ENCODE measurements at regions not wholly inside any gene's neighbourhood (a gene's known extent, or its start where the extent isn't known, plus 50 kb on each side); places are given as distances from the start of the nearest gene placed in this dataset.
"Not testable (repeated sequence)": the region's sequence is repeated elsewhere in the genome, so short reads cannot be mapped to it uniquely, and the experiment has no call there.

- DNase-seq (ENCODE audit: low spot score): no peak
- intact Hi-C loops (cut with micrococcal nuclease): no loop called here
- Mint-ChIP-seq H3K9me3 (no peaks in the 10 kb centered on the region), H3K4me1 (ENCODE audit: low read depth) (no peaks in the 10 kb centered on the region), H3K27me3 (ENCODE audit: low read depth) (no peaks in the 10 kb centered on the region), H3K27ac (no peak overlapping the region), H3K36me3 (ENCODE audit: low read depth) (no peaks in the 10 kb centered on the region), H3K4me3 (ENCODE audit: low read depth) (no peak overlapping the region)
These were observed 757.5 kb upstream of the TMEFF2 start for GRCh38 chr2:192952245-192952644.

GRCh38 chr2:192948316-192948715, 753.6 kb upstream of the TMEFF2 start:
- Mint-ChIP-seq H3K36me3 (ENCODE audit: low read depth) (no peaks in the 10 kb centered on the region), H3K4me1 (ENCODE audit: low read depth) (no peaks in the 10 kb centered on the region), H3K9me3 (no peaks in the 10 kb centered on the region), H3K4me3 (ENCODE audit: low read depth) (no peak overlapping the region), H3K27me3 (ENCODE audit: low read depth) (no peaks in the 10 kb centered on the region), H3K27ac (no peak overlapping the region)
- DNase-seq (ENCODE audit: low spot score): no peak
- intact Hi-C loops (cut with micrococcal nuclease): no loop called here

GRCh38 chr2:192947352-192947751, 752.6 kb upstream of the TMEFF2 start:
- H3K4me1 Mint-ChIP-seq (ENCODE audit: low read depth): no peaks in the 10 kb centered on the region
- H3K36me3 Mint-ChIP-seq (ENCODE audit: low read depth): no peaks in the 10 kb centered on the region
- no peaks in the 10 kb centered on the region for H3K9me3 Mint-ChIP-seq
- H3K27ac Mint-ChIP-seq: no peak overlapping the region
- no peak overlapping the region for H3K4me3 Mint-ChIP-seq (ENCODE audit: low read depth)
- H3K27me3 Mint-ChIP-seq (ENCODE audit: low read depth): no peaks in the 10 kb centered on the region
- no peak for DNase-seq (ENCODE audit: low spot score)
- intact Hi-C loops (cut with micrococcal nuclease): no loop called here

GRCh38 chr2:192940767-192941166, 746.0 kb upstream of the TMEFF2 start:
- no peak for DNase-seq (ENCODE audit: low spot score)
- Mint-ChIP-seq H3K27ac (no peak overlapping the region), H3K9me3 (no peaks in the 10 kb centered on the region), H3K36me3 (ENCODE audit: low read depth) (no peaks in the 10 kb centered on the region), H3K4me1 (ENCODE audit: low read depth) (no peaks in the 10 kb centered on the region), H3K27me3 (ENCODE audit: low read depth) (no peaks in the 10 kb centered on the region), H3K4me3 (ENCODE audit: low read depth) (no peak overlapping the region)
- intact Hi-C loops (cut with micrococcal nuclease): no loop called here

GRCh38 chr2:192932376-192932775, 737.6 kb upstream of the TMEFF2 start:
- DNase-seq (ENCODE audit: low spot score): no peak
- intact Hi-C loops (cut with micrococcal nuclease): no loop called here
- Mint-ChIP-seq H3K4me1 (ENCODE audit: low read depth) (no peaks in the 10 kb centered on the region), H3K4me3 (ENCODE audit: low read depth) (no peak overlapping the region), H3K27ac (no peak overlapping the region), H3K9me3 (no peaks in the 10 kb centered on the region), H3K27me3 (ENCODE audit: low read depth) (no peaks in the 10 kb centered on the region), H3K36me3 (ENCODE audit: low read depth) (no peaks in the 10 kb centered on the region)

GRCh38 chr2:192921631-192922030, 726.9 kb upstream of the TMEFF2 start:
- intact Hi-C loops (cut with micrococcal nuclease): not testable (repeated sequence)

GRCh38 chr2:192901446-192901845, 706.7 kb upstream of the TMEFF2 start:
- no peaks in the 10 kb centered on the region for H3K4me1 Mint-ChIP-seq (ENCODE audit: low read depth)
- intact Hi-C loops (cut with micrococcal nuclease): no loop called here
- DNase-seq (ENCODE audit: low spot score): no peak
- H3K9me3 Mint-ChIP-seq: no peaks in the 10 kb centered on the region
- H3K27ac Mint-ChIP-seq: no peak overlapping the region
- no peak overlapping the region for H3K4me3 Mint-ChIP-seq (ENCODE audit: low read depth)
- H3K27me3 Mint-ChIP-seq (ENCODE audit: low read depth): no peaks in the 10 kb centered on the region
- H3K36me3 Mint-ChIP-seq (ENCODE audit: low read depth): no peaks in the 10 kb centered on the region

More at GRCh38 chr2:192921631-192922030, 726.9 kb upstream of the TMEFF2 start:
- H3K27me3 Mint-ChIP-seq (ENCODE audit: low read depth); H3K4me1 Mint-ChIP-seq (ENCODE audit: low read depth); H3K36me3 Mint-ChIP-seq (ENCODE audit: low read depth); H3K4me3 Mint-ChIP-seq (ENCODE audit: low read depth); DNase-seq (ENCODE audit: low spot score); H3K27ac Mint-ChIP-seq; H3K9me3 Mint-ChIP-seq: not testable (repeated sequence)

GRCh38 chr2:192899466-192899865, 704.7 kb upstream of the TMEFF2 start:
- intact Hi-C loops (cut with micrococcal nuclease): no loop called here
- no peaks in the 10 kb centered on the region for H3K27me3 Mint-ChIP-seq (ENCODE audit: low read depth)
- H3K4me3 Mint-ChIP-seq (ENCODE audit: low read depth): no peak overlapping the region
- H3K4me1 Mint-ChIP-seq (ENCODE audit: low read depth): no peaks in the 10 kb centered on the region
- H3K36me3 Mint-ChIP-seq (ENCODE audit: low read depth): no peaks in the 10 kb centered on the region
- no peak overlapping the region for H3K27ac Mint-ChIP-seq
- no peaks in the 10 kb centered on the region for H3K9me3 Mint-ChIP-seq
- DNase-seq (ENCODE audit: low spot score): no peak

GRCh38 chr2:192893976-192894375, 699.2 kb upstream of the TMEFF2 start:
- DNase-seq (ENCODE audit: low spot score); intact Hi-C loops (cut with micrococcal nuclease); H3K4me1 Mint-ChIP-seq (ENCODE audit: low read depth); H3K27me3 Mint-ChIP-seq (ENCODE audit: low read depth); H3K27ac Mint-ChIP-seq; H3K4me3 Mint-ChIP-seq (ENCODE audit: low read depth); H3K36me3 Mint-ChIP-seq (ENCODE audit: low read depth); H3K9me3 Mint-ChIP-seq: not testable (repeated sequence)

GRCh38 chr2:192888109-192888508, 693.4 kb upstream of the TMEFF2 start:
- Mint-ChIP-seq H3K27me3 (ENCODE audit: low read depth) (no peaks in the 10 kb centered on the region), H3K27ac (no peak overlapping the region), H3K4me3 (ENCODE audit: low read depth) (no peak overlapping the region), H3K9me3 (no peaks in the 10 kb centered on the region), H3K36me3 (ENCODE audit: low read depth) (no peaks in the 10 kb centered on the region), H3K4me1 (ENCODE audit: low read depth) (no peaks in the 10 kb centered on the region)
- DNase-seq (ENCODE audit: low spot score): no peak
- intact Hi-C loops (cut with micrococcal nuclease): no loop called here

- DNase-seq (ENCODE audit: low spot score): no peak
- H3K4me1 Mint-ChIP-seq (ENCODE audit: low read depth): no peaks in the 10 kb centered on the region
- no peaks in the 10 kb centered on the region for H3K36me3 Mint-ChIP-seq (ENCODE audit: low read depth)
- no peak overlapping the region for H3K27ac Mint-ChIP-seq
- intact Hi-C loops (cut with micrococcal nuclease): no loop called here
- no peak overlapping the region for H3K4me3 Mint-ChIP-seq (ENCODE audit: low read depth)
- no peaks in the 10 kb centered on the region for H3K9me3 Mint-ChIP-seq
- no peaks in the 10 kb centered on the region for H3K27me3 Mint-ChIP-seq (ENCODE audit: low read depth)
These were observed 692.6 kb upstream of the TMEFF2 start for GRCh38 chr2:192887337-192887736.

GRCh38 chr2:192886636-192887035, 691.9 kb upstream of the TMEFF2 start:
- Mint-ChIP-seq H3K36me3 (ENCODE audit: low read depth) (no peaks in the 10 kb centered on the region), H3K27ac (no peak overlapping the region), H3K9me3 (no peaks in the 10 kb centered on the region), H3K27me3 (ENCODE audit: low read depth) (no peaks in the 10 kb centered on the region), H3K4me1 (ENCODE audit: low read depth) (no peaks in the 10 kb centered on the region), H3K4me3 (ENCODE audit: low read depth) (no peak overlapping the region)
- intact Hi-C loops (cut with micrococcal nuclease): no loop called here
- DNase-seq (ENCODE audit: low spot score): no peak

GRCh38 chr2:192885569-192886160, 690.9 kb upstream of the TMEFF2 start:
- H3K4me3 Mint-ChIP-seq (ENCODE audit: low read depth): no peak overlapping the region
- DNase-seq (ENCODE audit: low spot score): no peak
- H3K36me3 Mint-ChIP-seq (ENCODE audit: low read depth): no peaks in the 10 kb centered on the region
- H3K4me1 Mint-ChIP-seq (ENCODE audit: low read depth): no peaks in the 10 kb centered on the region
- intact Hi-C loops (cut with micrococcal nuclease): no loop called here
- H3K9me3 Mint-ChIP-seq: no peaks in the 10 kb centered on the region
- H3K27ac Mint-ChIP-seq: no peak overlapping the region
- H3K27me3 Mint-ChIP-seq (ENCODE audit: low read depth): no peaks in the 10 kb centered on the region

GRCh38 chr2:192877159-192877558, 682.4 kb upstream of the TMEFF2 start:
- Mint-ChIP-seq H3K4me1 (ENCODE audit: low read depth) (no peaks in the 10 kb centered on the region), H3K4me3 (ENCODE audit: low read depth) (no peak overlapping the region), H3K27ac (no peak overlapping the region), H3K36me3 (ENCODE audit: low read depth) (no peaks in the 10 kb centered on the region), H3K27me3 (ENCODE audit: low read depth) (no peaks in the 10 kb centered on the region), H3K9me3 (no peaks in the 10 kb centered on the region)
- DNase-seq (ENCODE audit: low spot score): no peak
- intact Hi-C loops (cut with micrococcal nuclease): no loop called here
